ENCODE measurements at regions not wholly inside any gene's neighbourhood (a gene's known extent, or its start where the extent isn't known, plus 50 kb on each side); places are given as distances from the start of the nearest gene placed in this dataset.

GRCh38 chr3:31187380-31187779, 292.9 kb upstream of the GADL1 start (continued):
- TF ChIP-seq PAXIP1 (CRISPR knock-in tag; conservative IDR thresholded peaks at IDR 0.05) (peak; percentile 86), PCBP1 (IDR thresholded peaks at IDR 0.05; ENCODE audit: borderline replicate concordance, low read depth, low read length) (no peak), NR2F6 (IDR thresholded peaks at IDR 0.05) (peak; percentile 46; the same call in 1 of the 2 replicates), NR2F6 (CRISPR knock-in tag; IDR thresholded peaks at IDR 0.05) (peak; percentile 23; the same call in 1 of the 2 replicates), TBL1XR1 (IDR thresholded peaks at IDR 0.05; ENCODE audit: borderline replicate concordance, low read length, partially characterized antibody) (peak; percentile 53), NR2F2 (IDR thresholded peaks at IDR 0.05; ENCODE audit: borderline replicate concordance, low read depth) (peak; percentile 77; the same call in 1 of the 2 replicates), ZMYM4 (CRISPR knock-in tag; IDR thresholded peaks at IDR 0.05) (peak; percentile 44), SMARCC2 (IDR thresholded peaks at IDR 0.05) (peak; percentile 65; the same call in 1 of the 2 replicates), NCOA2 (CRISPR knock-in tag; IDR thresholded peaks at IDR 0.05) (peak; percentile 38; the same call in 1 of the 2 replicates), EP300 (IDR thresholded peaks at IDR 0.05; ENCODE audit: low read depth in 2 of 2, low read length in 2 of 2) (peak; percentile 56 to 84; a peak in 3 of 4 replicates), EP300 (CRISPR knock-in tag; IDR thresholded peaks at IDR 0.05; ENCODE audit: borderline replicate concordance) (no peak), ZNF3 (CRISPR knock-in tag; IDR thresholded peaks at IDR 0.05) (no peak), ZNF775 (CRISPR knock-in tag; IDR thresholded peaks at IDR 0.05; ENCODE audit: borderline replicate concordance) (no peak), ZMYM3 (CRISPR knock-in tag; IDR thresholded peaks at IDR 0.05) (peak; percentile 4; the same call in 1 of the 2 replicates)
- TF ChIP-seq, protein P1, sequence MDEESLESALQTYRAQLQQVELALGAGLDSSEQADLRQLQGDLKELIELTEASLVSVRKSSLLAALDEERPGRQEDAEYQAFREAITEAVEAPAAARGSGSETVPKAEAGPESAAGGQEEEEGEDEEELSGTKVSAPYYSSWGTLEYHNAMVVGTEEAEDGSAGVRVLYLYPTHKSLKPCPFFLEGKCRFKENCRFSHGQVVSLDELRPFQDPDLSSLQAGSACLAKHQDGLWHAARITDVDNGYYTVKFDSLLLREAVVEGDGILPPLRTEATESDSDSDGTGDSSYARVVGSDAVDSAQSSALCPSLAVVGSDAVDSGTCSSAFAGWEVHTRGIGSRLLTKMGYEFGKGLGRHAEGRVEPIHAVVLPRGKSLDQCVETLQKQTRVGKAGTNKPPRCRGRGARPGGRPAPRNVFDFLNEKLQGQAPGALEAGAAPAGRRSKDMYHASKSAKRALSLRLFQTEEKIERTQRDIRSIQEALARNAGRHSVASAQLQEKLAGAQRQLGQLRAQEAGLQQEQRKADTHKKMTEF (CRISPR knock-in tag; IDR thresholded peaks at IDR 0.05): peak; percentile 33; the same call in 1 of the 2 replicates

Data from HepG2 (cell line).